ENCODE measurements at regions not wholly inside any gene's neighbourhood (a gene's known extent, or its start where the extent isn't known, plus 50 kb on each side); places are given as distances from the start of the nearest gene placed in this dataset.
"Not testable (repeated sequence)": the region's sequence is repeated elsewhere in the genome, so short reads cannot be mapped to it uniquely, and the experiment has no call there.

DNA sequence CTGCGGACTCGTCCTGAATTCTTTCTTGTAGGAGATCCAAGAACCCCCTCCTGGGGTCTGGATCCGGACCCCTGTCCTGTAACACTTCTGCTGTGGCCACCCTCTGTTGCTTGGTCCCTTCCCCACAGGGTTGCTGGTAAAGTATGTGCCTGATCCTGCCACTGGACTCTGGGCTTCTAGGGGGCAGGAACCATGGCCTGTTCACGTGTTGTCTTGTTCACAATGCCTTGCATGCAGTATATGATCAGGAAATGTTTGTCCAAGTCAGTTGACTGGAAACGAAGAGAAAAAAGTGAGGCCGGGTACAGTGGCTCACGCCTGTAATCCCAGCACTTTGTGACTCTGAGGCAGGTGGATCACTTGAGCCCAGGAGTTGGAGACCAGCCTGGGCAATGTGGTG lies 139.3 kb upstream of the ALDH1B1 start:
- no peak for DNase-seq

DNA sequence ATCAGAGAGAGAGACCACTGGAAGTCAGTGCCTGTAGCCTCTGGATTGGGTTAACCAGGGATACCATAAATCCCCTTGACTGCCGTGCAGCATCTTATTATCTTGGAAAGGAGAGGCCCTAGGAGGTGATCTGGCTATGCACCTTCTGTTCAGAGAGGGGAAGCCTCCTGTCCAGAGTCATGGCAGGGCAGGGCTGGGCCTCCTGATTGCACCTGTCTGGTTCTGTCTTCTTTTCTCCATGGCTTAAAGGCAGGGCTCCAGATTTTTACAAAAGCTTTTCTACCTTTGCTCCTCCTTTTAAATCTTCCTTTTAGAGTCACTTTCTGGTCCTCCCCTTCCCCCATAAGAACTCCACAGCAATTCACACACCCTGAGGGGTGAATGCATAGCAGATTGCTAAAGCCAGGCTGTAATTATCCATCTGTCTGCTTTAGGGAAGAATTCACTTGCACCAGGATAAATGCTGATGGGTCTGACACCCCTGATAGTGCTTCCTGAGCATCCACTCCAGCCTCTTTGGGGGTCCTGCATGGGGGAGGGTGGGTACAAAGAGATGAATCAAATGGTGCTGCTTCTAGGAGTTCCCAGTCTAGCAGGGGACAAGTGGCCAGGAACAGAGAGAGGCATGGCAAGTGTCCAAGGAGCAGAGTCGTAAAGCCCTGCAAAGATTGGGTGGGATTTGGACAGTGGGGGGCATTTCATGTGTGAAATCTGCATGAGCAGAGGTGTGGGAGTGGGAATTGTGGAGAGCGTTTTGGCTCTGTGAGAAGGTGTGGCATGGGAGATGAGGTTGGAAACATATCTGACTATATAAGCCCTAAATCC lies 141.3 kb upstream of the ALDH1B1 start:
- DNase-seq, result no peak

DNA sequence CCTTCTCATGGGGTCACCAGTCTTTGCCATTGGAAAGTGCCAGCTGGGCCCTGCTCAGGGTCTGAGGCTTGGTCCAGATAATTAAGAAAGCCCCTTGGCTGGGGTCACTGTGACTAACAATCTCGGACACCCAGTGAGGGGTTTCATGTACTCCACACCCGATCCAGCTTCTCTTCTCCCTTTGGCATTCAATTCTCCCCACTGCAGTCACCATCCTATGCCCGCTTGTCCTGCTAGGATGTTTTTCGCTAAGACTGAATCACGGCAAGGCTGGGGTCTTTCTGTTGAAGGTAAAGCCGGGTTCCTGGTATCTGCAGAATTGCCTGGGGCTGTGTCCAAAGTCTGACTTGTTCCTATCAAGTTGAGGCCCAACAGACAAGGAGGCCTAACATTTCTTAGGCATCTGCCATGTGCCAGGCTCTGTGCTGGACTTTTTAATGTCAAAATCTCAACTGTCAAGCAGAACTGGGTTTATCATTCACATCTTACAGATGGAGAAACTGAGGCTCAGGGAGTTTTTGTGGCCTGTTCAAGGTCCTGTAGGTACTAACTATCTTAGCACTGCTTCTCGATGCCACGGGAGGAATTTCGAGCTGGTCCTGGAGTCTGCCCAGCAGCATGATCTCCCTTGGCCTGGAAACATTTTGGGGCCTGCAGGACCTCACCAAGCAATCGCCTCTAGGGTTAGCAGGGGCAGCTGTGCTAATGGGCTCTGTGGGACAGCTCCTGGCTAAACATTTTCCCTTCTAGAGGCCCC lies 142.0 kb upstream of the ALDH1B1 start:
- no peak for DNase-seq

DNA sequence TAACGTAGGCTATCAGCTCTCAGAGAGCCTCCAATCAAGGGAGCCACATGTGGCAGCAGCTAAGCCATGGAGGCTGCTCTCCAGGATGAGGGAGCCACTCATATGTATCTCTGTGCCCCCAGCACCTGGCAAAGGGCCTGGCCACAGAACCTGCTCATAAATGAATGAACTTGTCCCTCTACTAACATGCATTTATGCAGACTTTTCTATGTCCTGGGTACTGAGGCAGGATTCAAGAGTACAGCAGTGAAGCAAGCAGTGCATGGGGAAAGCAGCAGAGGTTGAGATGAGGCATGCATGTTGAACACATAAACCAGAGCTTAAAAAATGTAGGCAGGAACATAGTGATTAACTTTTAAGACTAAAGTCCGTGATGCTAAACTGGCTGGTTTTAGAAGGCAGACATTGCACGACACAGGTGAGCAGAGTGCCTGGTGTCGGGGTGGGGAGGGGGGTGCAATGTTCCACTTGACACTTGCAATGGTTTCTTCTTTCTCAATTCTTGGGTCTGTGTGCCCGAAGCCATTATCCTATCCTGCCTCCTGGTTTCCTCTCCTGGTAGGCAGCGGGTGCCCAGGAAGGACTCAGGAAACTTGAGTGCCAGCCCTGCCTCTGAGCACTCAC lies 142.8 kb upstream of the ALDH1B1 start:
- no peak for DNase-seq

DNA sequence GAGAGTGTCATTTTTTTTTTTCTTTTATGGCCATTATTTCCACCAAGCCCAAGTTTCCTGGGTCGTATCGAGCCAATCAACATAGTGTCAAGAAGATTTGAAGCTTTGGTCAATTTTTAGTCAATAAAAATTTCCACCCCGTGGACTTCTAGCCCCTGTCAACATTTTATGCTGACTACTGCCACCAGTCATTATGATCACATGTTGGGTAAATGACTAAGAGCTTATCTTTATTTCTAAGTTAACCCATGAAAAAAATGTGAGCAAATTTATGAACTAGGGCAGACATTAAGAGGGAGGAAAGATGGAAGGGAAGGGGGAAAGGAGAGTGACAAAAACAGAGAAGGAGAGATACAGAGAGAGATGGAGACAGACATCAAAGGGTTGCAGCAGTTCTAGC lies 143.5 kb upstream of the ALDH1B1 start:
- DNase-seq, result no peak

DNA sequence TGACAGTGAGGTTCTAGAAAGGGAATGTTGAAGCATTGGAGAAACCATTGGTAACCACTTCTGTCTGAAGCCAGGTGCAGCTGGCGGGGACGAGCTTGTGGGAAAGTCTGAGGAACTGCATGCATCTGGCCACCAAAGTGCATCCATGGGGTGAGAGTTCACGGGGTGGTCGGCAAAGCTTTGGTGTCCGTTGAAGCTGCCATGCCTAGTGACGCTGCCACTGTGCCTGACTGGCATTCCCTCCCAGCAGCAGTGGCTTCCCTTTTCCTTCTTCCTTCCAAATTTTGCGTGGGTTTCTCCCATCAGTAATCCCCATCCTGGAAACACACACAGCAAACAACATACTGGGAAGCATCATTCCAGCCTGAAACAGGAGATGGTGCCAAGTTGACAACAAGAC lies 145.7 kb upstream of the ALDH1B1 start:
- DNase-seq, result no peak

DNA sequence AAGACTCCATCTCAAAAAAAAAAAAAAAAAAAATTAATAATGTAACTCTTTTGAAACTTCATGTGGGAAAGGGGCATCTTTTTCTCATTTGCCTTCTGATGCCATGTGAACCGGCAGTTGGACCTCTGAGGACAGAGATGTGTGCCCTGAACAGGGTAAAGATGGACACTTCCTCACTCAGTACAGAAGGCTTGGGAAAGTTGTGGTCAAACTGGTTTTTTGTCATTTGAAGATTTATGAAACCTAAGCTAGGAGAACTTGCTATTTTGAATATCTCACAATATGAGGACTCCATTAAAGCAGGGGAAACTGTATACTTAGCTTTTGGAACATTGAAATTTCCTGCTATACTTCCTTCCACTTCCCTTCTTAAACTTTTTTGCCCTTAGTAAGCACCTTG lies 147.5 kb upstream of the ALDH1B1 start:
- DNase-seq, result no peak

DNA sequence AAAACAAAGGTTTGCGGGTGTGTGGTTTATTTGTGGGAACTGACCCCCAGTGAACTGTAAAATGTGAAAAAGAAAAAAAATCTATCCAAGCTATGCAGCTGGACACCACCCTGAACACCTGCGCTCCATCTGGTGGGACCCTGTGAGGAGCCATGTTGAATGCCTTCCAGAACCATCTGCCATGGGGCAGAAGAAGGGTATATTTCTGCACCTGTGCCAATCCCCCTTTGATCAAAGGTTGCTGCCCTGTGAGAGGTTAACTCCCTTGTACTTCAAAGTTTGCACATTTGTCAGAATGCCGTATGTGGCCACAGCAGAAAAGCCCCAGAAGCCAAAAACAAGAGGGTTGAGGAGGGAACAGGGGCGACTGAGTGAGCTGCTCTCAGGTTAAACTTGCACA lies 148.5 kb upstream of the ALDH1B1 start:
- DNase-seq, result no peak

DNA sequence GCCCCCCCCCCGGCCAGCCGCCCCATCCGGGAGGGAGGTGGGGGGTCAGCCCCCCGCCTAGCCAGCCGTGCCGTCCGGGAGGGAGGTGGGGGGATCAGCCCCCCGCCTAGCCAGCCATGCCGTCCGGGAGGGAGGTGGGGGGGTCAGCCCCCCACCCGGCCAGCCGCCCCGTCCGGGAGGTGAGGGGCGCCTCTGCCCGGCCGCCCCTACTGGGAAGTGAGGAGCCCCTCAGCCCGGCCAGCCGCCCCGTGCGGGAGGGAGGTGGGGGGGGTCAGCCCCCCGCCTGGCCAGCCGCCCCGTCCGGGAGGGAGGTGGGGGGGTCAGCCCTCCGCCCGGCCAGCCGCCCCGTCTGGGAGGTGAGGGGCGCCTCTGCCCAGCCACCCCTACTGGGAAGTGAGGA lies 150.4 kb upstream of the ALDH1B1 start:
- DNase-seq, result not testable (repeated sequence)

DNA sequence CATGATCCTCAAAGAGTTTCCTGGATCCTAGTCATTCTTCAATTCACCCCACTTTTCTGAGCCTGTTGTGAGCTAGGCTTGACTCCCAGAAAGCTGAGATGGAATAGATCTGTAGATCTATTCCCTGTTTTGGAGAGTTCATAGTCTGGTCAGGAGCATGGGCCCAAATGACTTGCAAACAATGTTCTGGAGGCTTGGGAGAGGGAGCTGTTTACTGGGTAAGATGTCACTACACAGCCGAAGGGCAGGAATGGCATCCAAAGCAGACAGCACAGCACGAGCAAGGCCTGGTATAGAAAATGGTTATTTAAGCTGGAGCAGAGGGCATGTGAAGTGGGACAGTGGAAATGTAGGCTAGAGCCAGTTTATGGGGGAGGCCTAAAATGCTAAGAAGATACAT lies 152.5 kb upstream of the ALDH1B1 start:
- no peak for DNase-seq

DNA sequence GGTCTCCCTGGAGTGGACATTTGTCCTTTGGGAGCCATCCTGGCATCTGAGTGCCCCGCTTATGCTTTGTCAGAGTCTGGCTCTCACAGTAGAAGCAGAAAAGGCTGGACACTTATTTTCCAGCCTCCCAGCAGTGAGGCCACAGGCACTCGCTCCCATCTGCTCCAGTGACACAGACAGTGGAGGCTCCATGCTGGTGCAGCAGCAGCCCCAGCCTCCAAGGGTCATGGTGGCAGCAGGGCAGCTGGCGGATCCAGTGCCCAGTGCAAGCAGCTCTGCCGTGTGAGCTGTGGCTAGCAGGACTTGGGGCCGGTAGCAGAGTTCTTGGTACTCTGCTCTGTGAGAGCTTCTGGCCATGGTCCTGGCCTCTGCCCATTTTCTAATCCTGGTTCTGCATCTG lies 157.3 kb upstream of the ALDH1B1 start:
- DNase-seq, result no peak

DNA sequence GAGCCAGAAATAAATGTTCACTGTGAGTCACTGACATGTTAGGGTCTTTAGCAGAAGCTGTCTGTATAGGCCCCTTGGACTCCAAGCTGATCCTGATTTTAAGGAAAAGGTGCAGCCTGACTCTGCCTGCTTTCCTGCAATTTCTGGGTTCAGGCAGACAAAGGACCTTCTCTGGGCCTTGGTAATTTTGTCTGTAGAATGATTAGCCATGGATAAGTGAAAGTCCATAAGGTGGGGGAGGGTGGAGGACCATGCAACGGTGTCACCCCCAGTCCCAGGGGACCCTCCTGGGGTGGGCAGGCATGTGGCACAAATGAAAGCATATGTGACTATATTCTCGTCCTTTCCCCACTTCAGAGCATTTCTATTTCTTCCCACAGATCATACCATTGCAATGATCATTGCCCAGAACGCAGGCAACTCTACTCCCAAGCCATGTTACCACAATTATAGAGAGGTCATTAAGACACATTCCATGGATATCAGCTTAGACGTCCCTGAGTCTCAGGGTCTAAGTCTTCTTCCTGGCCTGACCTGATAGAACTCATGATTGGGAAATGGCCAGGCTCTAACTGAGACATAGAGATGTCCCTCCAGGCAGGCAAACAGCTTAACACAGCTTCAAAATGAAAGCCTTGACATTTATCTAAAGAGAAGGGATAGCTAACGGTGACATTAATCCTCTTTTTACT lies 157.9 kb upstream of the ALDH1B1 start:
- DNase-seq, result no peak

DNA sequence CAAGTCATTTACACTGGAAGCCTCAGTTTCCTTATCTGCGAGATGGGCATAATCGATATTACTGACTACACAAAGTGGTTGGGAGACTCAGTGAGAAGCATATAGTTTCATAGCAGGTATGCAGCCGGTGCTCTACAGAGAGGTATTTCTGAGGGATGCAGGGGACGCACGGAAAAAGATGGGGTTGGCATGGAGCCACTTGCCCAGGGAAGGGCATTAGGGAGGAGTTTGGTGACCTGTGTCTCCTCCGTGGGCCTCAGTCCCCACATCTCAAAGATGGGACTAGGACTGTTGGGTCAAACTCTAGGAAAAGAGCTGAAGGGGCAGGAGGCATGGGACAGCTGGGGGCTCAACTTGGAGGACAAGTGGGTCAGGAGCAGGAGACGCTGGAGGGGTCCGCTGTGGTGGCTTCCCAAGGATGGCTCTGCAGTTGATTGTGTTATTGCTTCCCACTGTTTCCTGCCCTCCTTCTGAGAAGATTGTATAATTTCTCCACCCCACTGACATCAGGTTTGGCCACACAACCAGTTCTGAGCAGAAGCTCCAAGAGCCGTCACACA lies 158.6 kb upstream of the ALDH1B1 start:
- DNase-seq, result no peak

DNA sequence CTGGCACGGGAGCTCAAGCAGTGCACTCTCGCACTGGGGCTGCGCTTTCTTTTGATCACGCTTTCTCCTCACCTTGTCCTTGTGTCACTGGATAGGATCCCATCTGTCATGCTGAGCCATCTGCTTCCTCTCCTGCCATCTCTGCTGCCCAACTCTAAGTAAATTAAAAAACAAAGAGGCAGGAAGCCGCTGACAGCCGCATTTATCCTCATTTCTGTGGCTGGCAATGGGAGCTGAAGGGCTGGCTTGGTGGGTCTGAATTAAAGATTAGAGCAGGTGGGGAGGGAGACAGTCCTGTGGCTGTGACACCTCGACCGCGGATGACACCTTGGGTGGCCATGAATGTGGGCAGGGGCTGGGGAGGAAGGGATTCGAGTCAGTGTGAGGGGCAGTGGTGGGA lies 159.2 kb upstream of the ALDH1B1 start:
- no peak for DNase-seq

DNA sequence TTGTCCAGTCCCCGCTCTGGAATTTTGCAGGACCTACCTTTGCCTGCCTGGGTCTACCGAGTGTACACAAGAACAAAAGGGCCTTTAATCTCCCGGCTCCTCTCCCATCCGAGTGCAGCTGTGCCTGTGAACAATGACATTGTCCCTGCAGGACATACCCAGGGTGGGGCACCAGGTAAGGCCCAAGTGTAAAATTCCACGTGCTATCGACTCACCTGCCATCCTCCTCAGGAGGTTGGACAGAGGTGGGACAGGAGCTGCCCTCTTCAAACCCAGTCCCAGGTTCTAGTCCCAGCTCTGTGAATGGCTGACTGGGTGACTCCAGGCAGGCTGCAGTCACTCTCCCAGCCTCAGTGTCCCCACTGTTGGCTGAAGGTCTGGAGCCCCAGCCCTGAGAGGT lies 159.6 kb upstream of the ALDH1B1 start:
- DNase-seq, result no peak

DNA sequence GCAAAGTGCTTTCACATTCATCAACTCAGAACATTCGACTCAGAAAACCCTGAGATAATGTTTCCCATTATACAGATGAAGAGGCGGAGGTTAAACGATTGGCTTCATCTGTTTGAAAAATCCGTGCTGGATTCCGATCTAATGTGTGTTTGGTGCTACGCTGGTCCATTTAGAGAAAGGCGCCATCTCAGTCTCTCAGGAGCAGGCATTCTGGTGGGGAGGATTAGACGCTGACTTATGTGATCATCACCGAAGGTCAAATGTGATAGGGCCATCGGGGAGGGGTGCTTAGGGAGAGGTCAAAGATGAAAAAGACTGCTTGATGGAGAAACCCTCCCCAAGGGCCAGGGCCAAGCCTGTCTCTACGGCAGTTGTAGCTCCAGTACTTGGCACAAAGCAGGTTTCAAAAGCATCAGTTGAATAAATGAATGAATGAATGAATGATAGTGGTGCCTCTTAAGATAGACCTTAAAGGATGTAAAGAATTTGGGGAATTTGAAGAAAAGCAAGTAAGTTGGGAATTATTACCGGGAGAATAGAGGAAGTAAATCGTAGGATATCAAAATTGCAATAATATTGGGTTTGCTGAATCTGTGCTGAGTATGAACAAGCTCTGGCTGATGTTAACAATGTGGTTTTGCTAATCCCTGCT lies 160.6 kb upstream of the SHB start:
- DNase-seq, result no peak

DNA sequence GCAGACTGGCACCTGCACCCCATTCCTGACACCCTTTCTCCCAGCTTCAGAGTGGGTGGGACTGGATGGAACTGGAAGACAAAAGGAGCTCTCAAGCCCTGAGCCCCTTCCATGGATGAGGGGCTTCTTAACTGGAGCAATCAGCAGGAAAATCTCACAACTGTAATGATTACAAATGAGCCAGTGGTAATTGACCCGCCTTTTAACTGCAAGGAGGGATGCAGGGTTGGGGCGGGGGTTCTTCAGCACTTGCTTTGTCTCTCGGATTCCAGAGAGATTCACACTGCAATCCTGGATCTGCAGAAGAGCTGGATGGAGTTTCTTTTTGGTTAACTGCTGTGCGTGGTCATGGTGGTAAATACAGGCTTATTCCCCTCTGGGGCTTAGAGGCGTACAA lies 160.1 kb upstream of the SHB start:
- no peak for DNase-seq

DNA sequence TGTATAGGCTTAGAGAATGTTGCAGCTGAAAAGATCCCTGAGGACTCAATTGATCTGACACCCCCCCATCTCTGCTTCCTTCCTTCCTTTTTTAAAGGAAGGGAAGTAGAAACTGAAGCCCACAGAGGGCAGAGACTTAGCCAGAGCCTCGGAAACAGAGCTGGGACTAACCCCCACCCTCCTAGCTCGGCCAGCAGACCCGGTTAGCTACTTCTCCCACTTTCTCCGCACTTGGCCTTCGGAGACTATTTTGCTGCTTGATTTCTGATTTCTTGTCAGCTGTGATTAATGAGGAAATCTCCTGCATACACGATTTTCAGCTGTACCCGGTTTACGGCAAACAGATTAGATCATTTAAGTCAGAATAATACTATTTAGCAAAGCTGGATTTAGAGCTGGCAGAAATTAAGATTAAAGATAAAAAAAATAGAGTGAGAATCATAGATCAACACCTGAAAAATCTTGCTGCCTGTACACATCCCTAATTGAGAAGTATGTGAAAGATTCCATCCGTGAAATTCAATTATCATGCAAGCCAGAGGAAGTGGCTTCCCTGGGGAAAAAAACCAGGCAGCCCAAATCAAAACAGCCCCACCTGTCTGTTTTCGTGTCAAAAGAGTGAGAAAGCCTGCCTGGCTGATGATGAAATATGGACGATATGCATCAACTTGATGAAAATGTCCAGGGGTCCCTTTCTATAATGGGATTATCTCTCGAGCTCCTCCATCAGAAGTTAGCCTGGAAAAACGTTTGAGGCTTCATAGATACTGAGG lies 159.5 kb upstream of the SHB start:
- DNase-seq, result no peak

DNA sequence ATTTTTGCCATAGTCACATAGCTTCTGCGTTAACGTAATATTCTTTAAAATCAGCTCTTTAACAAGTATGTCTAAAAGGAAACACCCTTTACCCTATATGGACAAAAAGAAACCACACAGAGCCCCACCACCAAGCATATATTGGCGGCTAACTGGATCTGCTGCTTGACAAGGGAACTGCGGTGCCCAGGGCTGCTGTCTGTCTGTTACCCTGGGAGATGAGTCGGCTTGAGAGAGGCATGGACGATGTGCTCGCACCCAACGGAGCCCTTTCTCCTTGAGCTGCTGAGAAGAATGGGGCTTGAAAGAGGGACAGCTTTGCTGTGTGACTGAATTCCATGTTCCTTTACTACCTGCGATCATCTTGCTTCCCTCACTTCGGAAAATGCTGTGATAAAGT lies 158.6 kb upstream of the SHB start:
- DNase-seq, result no peak

DNA sequence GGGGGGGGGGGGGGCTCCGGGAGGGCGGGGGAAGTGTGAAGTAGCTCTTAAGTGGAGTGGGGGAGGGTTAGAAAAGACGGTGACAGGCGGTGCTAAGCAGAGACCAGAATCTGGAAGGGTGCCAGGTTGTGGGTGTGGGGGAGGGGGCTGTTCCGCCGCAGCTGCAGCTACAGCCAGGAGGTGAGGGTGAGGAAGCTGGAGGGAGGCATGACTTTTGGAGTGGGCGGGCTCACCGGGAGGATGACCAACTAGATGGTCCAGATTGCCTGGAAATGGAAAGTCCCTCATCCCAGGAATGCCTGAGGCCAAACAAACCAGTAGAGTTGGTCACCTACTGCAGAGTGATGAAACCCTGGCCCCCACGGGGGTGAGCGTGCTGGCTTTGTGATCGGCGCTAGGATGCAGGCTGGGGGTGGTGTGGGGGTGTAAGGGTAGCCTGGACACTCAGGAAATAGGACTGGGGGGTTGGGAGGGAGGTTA lies 158.1 kb upstream of the SHB start:
- peak; percentile 67 for DNase-seq

DNA sequence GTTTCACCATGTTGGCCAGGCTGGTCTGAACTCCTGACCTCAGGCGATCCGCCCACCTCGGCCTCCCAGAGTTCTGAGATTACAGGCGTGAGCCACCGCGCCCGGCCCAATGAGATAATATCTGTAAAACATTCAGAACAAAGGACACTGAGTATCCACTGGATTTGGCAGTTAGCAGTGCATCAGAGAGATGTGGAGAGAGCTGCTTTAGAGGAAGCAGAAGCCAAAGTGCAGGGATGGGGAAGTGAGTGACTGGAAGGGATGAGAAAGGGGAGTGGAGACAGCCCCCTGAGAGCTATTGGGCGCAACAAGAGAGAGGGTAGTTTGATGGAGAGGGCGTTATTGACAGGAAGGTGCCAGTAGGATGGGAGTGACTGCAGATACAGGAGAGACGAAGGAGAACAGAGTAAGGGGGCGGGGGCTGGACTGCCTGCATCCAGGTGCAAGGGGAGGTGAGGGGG lies 157.5 kb upstream of the SHB start:
- no peak for DNase-seq

DNA sequence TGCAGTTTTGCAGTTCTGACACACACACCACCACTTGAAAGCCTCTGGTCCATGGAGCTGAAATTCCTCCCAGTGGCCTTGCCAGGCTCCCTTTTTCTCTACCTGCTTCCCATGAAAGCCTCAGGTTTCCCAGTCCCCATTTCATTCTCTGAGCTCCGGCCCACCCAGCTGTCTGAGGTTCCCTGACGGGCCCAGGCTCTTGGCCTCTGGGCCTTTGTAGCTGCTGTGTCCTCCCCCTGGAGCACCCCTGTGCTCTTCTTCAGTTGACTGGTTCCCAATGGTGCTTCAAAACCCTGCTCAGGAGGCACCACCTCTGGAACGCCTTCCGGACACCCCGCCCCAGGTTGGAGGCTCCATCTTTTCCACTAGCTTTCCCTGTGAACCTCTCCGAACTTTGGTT lies 155.9 kb upstream of the SHB start:
- no peak for DNase-seq

All from right forelimb (tissue), 1 donor.